Erythroblast (primary cell): ENCODE measurements at regions not wholly inside any gene's neighbourhood (a gene's known extent, or its start where the extent isn't known, plus 50 kb on each side); places are given as distances from the start of the nearest gene placed in this dataset.

Experiments used
- GATA1 ChIP-seq: IDR thresholded peaks from 2 replicates; pipeline ENCODE4 v1.6.1; 2011; ENCODE audit warnings: low read depth, mild to moderate bottlenecking, control low read depth, low read length, moderate library complexity
- POLR2A ChIP-seq: IDR thresholded peaks from 2 replicates; pipeline ENCODE4 v1.6.1; 2011; ENCODE audit warnings: mild to moderate bottlenecking, low read length

- TF ChIP-seq POLR2A (no peak), GATA1 (no peak)
Observed at GRCh38 chr2:2834105-2834504, 503.0 kb upstream of the MYT1L start.
